Colonic mucosa (tissue), 4 donors: ENCODE measurements at regions not wholly inside any gene's neighbourhood (a gene's known extent, or its start where the extent isn't known, plus 50 kb on each side); places are given as distances from the start of the nearest gene placed in this dataset.

Source experiments
- DNase-seq: peaks from one replicate; pipeline ENCODE4 v3.0.0-alpha.2; 2020
- H3K27ac ChIP-seq: fragments of 200-600 bp; one replicate; pipeline ENCODE4 v1.8.0; 2021
- H3K27me3 ChIP-seq: fragments of 200-600 bp; one replicate; pipeline ENCODE4 v1.8.0; 2021
- H3K36me3 ChIP-seq: fragments of 200-600 bp; one replicate; pipeline ENCODE4 v1.8.0; 2021
- H3K4me1 ChIP-seq: fragments of 200-600 bp; one replicate; pipeline ENCODE4 v1.8.0; 2021; ENCODE audit warnings: mild to moderate bottlenecking
- H3K4me3 ChIP-seq: fragments of 200-600 bp; one replicate; pipeline ENCODE4 v1.8.0; 2021
- H3K9ac ChIP-seq, 2 donors: one replicate each; pipeline ENCODE4 v1.7.0; 2013; ENCODE audit warnings: control low read depth in 2 of 2, low read depth in 2 of 2, low read length in 2 of 2
- H3K9me3 ChIP-seq: fragments of 200-600 bp; one replicate; pipeline ENCODE4 v1.8.0; 2021
- CTCF ChIP-seq: fragments of 200-600 bp; IDR thresholded peaks from one replicate; pipeline ENCODE4 v1.8.0; 2022; ENCODE audit warnings: antibody characterized with exemption, mild to moderate bottlenecking
- intact Hi-C: fragments of 100-400 bp; cut with DNase I; formaldehyde crosslinking; loops from one replicate; pipeline ENCODE4 v1.14.1; 2022
- donor health status: healthy.
- donor health status: DM: no; HTN: no; CAD: no.
- donor health status: DM: no; HTN: no; CAD: no.

GRCh38 chr5:88976914-88977313 lies 93.9 kb upstream of the MEF2C start:
- Histone ChIP-seq H3K27ac (no peak overlapping the region), H3K36me3 (no peaks in the 10 kb centered on the region), H3K4me3 (no peak overlapping the region), H3K4me1 (no peaks in the 10 kb centered on the region), H3K9ac (no peak overlapping the region), H3K9me3 (no peaks in the 10 kb centered on the region), H3K27me3 (no peaks in the 10 kb centered on the region)
- no peak for DNase-seq
- intact Hi-C loops = no loop called here
- no peak for TF ChIP-seq CTCF

- no peaks in the 10 kb centered on the region for H3K27me3 ChIP-seq
- H3K36me3 ChIP-seq = no peaks in the 10 kb centered on the region
- no peak overlapping the region for H3K4me3 ChIP-seq
- DNase-seq = no peak
- H3K9me3 ChIP-seq = no peaks in the 10 kb centered on the region
- no peak for TF ChIP-seq CTCF
- intact Hi-C loops = no loop called here
- no peaks in the 10 kb centered on the region for H3K4me1 ChIP-seq
- H3K9ac ChIP-seq = no peak overlapping the region
- no peak overlapping the region for H3K27ac ChIP-seq
Observed at GRCh38 chr5:88967633-88968585, 84.9 kb upstream of the MEF2C start.

GRCh38 chr5:88964831-88965230 lies 81.8 kb upstream of the MEF2C start:
- no peaks in the 10 kb centered on the region for H3K27me3 ChIP-seq
- H3K27ac ChIP-seq = no peak overlapping the region
- no peak for DNase-seq
- H3K9me3 ChIP-seq = no peaks in the 10 kb centered on the region
- no peaks in the 10 kb centered on the region for H3K4me1 ChIP-seq
- no peak overlapping the region for H3K4me3 ChIP-seq
- H3K9ac ChIP-seq = no peak overlapping the region
- TF ChIP-seq CTCF = no peak
- H3K36me3 ChIP-seq = no peaks in the 10 kb centered on the region
- intact Hi-C loops = no loop called here

- no peak overlapping the region for H3K9ac ChIP-seq
- H3K27ac ChIP-seq = no peak overlapping the region
- H3K4me3 ChIP-seq = no peak overlapping the region
- no peaks in the 10 kb centered on the region for H3K27me3 ChIP-seq
- H3K9me3 ChIP-seq = no peaks in the 10 kb centered on the region
- intact Hi-C loops = no loop called here
- H3K4me1 ChIP-seq = no peaks in the 10 kb centered on the region
- DNase-seq = no peak
- no peaks in the 10 kb centered on the region for H3K36me3 ChIP-seq
- no peak for TF ChIP-seq CTCF
Observed at GRCh38 chr5:88957013-88957412, 74.0 kb upstream of the MEF2C start.

GRCh38 chr5:88956416-88956815 lies 73.4 kb upstream of the MEF2C start:
- intact Hi-C loops = no loop called here
- H3K27me3 ChIP-seq = no peaks in the 10 kb centered on the region
- no peaks in the 10 kb centered on the region for H3K4me1 ChIP-seq
- no peak for TF ChIP-seq CTCF
- no peaks in the 10 kb centered on the region for H3K36me3 ChIP-seq
- no peaks in the 10 kb centered on the region for H3K9me3 ChIP-seq
- DNase-seq = no peak
- no peak overlapping the region for H3K27ac ChIP-seq
- no peak overlapping the region for H3K4me3 ChIP-seq
- H3K9ac ChIP-seq = no peak overlapping the region
